ENCODE measurements at regions not wholly inside any gene's neighbourhood (a gene's known extent, or its start where the extent isn't known, plus 50 kb on each side); places are given as distances from the start of the nearest gene placed in this dataset.

- POLR2A ChIA-PET, result no interaction called here
- CTCF ChIA-PET, result no interaction called here
- TF ChIP-seq CTCF (IDR thresholded peaks at IDR 0.05; ENCODE audit: control extremely low read depth, extremely low read depth, low read depth, missing control alignments), result no peak
- DNase-seq (ENCODE audit: extremely low spot score), result no peak
These were observed 74.6 kb upstream of the HDAC4 start for GRCh38 chr2:239475161-239476028.

- POLR2A ChIA-PET, result no interaction called here
- no peak for DNase-seq (ENCODE audit: extremely low spot score)
- CTCF ChIA-PET, result no interaction called here
- no peak for TF ChIP-seq CTCF (IDR thresholded peaks at IDR 0.05; ENCODE audit: control extremely low read depth, extremely low read depth, low read depth, missing control alignments)
These were observed 72.5 kb upstream of the HDAC4 start for GRCh38 chr2:239473211-239473805.

GRCh38 chr2:239472235-239472775, 71.5 kb upstream of the HDAC4 start:
- ChIA-PET CTCF (no interaction called here), POLR2A (no interaction called here)
- TF ChIP-seq CTCF (IDR thresholded peaks at IDR 0.05; ENCODE audit: control extremely low read depth, extremely low read depth, low read depth, missing control alignments), result no peak
- no peak for DNase-seq (ENCODE audit: extremely low spot score)

GRCh38 chr2:239471011-239471792, 70.4 kb upstream of the HDAC4 start:
- CTCF ChIA-PET, result no interaction called here
- TF ChIP-seq CTCF (IDR thresholded peaks at IDR 0.05; ENCODE audit: control extremely low read depth, extremely low read depth, low read depth, missing control alignments), result no peak
- POLR2A ChIA-PET, result no interaction called here
- no peak for DNase-seq (ENCODE audit: extremely low spot score)

- ChIA-PET POLR2A (no interaction called here), CTCF (no interaction called here)
- no peak for DNase-seq (ENCODE audit: extremely low spot score)
- TF ChIP-seq CTCF (IDR thresholded peaks at IDR 0.05; ENCODE audit: control extremely low read depth, extremely low read depth, low read depth, missing control alignments), result no peak
These were observed 69.5 kb upstream of the HDAC4 start for GRCh38 chr2:239470151-239470900.

Data from GM10248 (cell line).